ENCODE measurements at regions not wholly inside any gene's neighbourhood (a gene's known extent, or its start where the extent isn't known, plus 50 kb on each side); places are given as distances from the start of the nearest gene placed in this dataset.
"Not testable (repeated sequence)": the region's sequence is repeated elsewhere in the genome, so short reads cannot be mapped to it uniquely, and the experiment has no call there.

DNA sequence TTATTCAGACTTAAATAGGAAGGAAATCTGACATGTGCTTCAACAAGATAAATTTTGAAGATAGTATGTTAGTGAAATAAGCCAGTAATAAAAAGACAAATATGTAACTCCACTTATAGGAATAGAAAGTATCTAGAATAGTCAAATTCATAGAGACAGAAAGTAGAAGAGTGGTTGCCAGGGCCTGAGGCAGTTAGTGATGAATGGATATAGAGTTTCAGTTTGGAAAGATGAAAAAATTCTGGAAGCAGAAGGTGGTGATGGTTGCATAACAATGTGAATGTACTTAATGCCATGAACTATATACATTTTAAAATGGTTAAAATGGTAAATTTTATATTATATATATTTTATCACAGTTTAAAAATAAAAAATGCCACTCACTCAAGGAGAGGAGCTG, 54.3 kb downstream of the HAND2 start:
- DNase-seq (no peak), ATAC-seq (no peak)
- intact Hi-C loops (cut with micrococcal nuclease): no loop called here

DNA sequence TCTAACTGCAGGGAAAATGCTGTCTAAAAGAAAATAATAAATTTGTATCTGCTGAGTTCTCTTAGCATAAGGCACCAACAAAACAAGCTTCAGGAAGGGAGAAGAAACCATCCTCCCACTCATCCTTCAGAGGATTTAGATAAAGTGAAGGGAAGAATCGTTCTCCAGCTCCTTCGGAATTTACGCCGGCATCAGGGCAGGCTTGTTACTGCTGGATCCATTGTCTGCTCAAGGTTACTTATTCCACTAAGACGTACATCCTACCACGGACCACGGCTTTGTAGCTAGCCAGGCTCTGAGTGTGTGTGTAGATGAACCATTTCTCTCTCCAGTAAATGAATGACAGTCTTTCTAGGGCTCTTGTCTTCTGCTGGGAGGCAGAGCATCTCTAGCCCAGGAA, 60.4 kb downstream of the HAND2 start:
- intact Hi-C loops (cut with micrococcal nuclease): no loop called here
- DNase-seq: no peak
- no peak for ATAC-seq

DNA sequence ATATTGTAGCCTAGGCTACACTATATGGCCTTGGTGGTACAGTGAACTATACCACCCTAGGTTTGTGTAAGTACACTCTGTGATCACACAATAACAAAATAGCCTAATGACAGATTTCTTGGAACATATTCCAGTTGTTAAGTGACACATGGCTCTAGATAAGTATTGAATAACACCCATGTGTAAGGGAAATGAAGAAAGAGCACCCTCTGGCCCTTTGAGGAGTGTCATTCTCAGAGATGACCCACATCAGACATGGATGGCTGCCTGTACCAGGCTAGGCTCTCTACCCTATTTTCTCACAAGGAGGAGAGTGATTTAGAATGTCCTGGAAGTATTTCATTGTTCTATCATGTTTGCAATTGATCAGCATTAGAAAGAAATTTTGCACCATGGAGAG, 61.7 kb downstream of the HAND2 start:
- intact Hi-C loops (cut with micrococcal nuclease): no loop called here
- DNase-seq (no peak), ATAC-seq (peak; percentile 20)

DNA sequence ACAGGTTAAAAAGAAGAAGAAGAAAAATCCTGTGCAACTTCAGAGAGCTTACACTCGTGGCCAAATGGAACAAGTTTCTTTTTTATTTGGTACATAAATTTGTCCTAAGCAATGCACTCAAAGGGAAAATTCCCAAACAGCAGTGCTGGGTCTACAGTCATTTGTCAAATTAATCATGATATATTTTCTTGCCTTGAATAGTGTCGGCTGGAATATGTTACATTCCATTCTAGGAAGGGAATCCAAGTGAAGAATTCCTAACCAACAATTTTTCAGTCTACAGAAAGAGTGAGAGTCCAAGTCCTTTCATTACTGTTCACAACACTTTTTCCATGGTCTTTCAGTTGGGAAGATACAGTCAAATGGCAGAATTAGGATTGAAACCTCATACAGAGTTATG, 63.9 kb downstream of the HAND2 start:
- no peak for DNase-seq
- intact Hi-C loops (cut with micrococcal nuclease): no loop called here
- ATAC-seq: no peak

DNA sequence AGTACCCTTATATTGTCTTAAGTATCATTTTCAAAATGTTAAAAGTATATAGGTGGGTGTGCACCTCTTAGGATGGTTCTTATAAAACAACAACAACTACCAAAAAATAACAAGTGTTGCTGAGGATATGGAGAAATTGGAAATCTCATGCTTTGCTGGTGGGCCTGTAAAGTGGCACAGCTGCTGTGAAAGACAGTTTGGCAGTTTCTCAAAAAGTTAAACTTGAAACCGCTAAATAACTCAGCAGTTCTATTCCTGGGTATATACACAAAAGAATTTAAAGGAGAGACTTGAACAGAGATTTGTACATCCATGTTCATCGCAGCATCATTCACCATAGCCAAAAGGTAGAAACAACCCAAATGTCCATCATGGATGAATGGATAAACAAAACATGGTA, 65.5 kb downstream of the HAND2 start:
- ATAC-seq: no peak
- intact Hi-C loops (cut with micrococcal nuclease): no loop called here
- DNase-seq: no peak

DNA sequence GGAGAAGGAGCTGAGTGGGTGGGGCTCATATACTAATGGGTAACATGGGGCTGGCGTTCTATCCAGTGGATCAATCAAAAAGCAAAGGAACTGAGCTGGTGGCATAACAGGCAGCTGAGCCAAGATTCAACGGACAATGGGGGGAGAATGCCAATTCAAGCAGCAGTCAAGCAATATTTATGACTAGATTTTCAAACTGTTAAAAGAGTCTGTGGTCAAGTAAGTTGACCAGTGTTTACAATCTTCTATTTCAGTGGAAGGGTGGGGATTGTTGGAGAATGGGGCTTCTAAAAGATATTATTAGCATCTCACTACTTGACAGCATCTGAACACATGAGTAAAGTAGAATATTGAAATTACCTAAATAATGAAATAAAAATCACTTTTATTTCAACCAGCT, 64.9 kb upstream of the SCRG1 start:
- ATAC-seq (no peak), DNase-seq (no peak)
- intact Hi-C loops (cut with micrococcal nuclease): no loop called here

DNA sequence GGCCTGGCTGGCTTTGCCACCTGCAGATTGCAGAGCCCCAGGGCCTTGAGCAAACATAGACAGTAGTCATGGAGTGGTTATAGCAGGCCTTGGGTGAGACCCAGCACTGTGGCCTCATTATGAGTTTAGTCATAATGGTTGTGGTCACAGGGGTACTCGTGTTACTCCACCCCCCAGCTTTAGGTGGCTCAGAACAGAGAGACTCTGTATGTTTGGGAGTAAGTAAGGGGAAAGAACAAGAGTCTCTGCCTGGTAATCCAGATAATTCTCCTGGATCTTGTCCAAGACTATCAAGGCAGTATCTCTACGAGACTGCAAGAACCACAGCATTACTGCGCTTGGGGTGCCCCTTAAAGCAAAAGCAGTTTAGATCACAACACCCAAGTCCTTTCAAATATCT, 62.3 kb upstream of the SCRG1 start:
- intact Hi-C loops (cut with micrococcal nuclease): no loop called here
- DNase-seq (no peak), ATAC-seq (no peak)

DNA sequence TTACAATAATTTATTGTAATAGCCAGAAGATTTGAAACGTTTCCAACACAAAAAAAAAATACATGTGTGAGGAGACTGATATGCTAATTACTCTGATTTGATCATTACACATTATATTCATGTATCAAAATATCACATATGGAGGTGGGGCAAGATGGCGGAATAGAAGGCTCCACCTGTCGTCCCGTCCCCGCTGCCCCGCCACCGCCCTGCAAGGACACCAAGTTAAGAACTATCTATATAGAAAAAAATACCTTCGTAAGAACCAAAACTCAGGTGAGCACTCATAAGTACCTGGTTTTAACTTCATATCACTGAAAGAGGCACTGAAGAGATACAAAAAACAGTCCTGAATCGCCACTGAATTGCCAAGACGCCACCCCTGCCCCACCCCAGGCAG, 60.9 kb upstream of the SCRG1 start:
- ATAC-seq: no peak
- no peak for DNase-seq
- intact Hi-C loops (cut with micrococcal nuclease): no loop called here

DNA sequence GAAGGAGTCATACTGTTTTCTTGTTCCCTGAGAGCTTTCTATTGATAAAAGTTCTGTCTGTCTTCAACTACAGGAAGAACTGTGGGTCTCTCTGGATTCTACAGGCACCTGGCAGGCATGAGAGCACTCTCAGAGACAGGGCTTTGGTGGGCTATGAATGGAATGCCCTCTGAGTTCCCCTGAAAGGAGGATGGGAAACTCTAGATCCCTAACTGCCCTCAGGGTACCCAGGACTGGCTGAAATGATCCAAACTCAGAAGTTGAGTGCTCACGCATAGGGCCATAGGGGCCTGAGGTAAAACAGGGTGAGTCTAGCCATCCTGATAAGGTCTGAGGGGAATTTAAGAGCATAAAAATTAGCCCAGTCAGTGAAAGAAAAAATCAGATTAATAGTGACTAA, 59.0 kb upstream of the SCRG1 start:
- ATAC-seq: no peak
- intact Hi-C loops (cut with micrococcal nuclease): no loop called here

DNA sequence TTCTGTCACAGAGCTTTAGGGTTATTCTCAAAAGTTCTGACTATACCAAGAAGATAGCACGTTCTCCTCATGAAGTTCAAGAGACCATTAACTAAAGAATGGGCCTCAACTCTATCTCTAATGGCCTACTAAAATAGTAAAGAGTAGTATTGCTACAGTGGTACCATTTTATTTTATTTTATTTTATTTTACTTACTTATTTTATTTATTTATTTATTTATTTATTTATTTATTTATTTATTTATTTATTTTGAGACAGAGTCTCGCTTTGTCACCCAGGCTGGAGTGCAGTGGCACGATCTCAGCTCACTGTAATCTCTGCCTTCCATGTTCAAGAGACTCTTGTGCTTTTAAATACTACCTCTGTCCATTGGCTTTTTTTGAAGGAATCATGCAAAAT, 52.5 kb upstream of the SCRG1 start:
- DNase-seq; intact Hi-C loops (cut with micrococcal nuclease); ATAC-seq: not testable (repeated sequence)

More for the DNA sequence above, 59.0 kb upstream of the SCRG1 start:
- DNase-seq: no peak

DNA sequence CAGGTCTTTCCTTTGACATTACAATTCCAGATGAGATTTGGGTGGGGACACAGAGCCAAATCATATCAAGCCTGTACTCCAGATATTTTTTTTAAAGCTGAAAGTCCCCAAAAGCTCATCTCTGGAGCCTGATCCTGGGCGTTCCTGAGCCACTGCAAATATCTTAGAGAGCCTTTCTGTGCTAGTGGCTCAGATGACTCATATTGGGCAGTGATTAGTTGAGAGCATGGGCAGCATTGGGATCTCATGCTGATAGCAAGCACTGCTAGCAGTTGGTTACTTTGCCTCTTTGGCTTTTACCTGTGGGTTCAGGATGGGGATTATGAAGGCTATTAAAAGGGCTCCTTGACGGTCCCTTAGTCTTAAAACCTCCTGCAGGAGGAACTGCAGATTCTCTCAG, 51.4 kb upstream of the SCRG1 start:
- intact Hi-C loops (cut with micrococcal nuclease): no loop called here
- DNase-seq: no peak
- ATAC-seq: no peak

DNA sequence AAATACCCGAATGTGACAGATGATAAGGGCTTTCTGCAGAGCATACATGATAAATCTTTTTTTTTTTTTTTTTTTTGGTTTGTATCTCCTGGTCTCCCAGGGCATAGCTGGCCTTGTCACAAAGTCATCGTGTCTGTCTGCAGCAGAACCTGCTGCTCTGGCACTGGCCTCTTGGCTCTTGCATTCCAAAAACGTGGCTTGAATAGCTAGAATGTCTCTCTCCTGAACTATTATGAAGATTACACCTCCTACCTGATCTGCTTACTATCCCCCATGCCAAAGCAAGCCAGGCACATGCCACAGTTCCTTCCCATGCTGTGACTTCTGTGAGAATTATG, 50.4 kb upstream of the SCRG1 start:
- DNase-seq (peak; percentile 56), ATAC-seq (no peak)
- intact Hi-C loops (cut with micrococcal nuclease): no loop called here

DNA sequence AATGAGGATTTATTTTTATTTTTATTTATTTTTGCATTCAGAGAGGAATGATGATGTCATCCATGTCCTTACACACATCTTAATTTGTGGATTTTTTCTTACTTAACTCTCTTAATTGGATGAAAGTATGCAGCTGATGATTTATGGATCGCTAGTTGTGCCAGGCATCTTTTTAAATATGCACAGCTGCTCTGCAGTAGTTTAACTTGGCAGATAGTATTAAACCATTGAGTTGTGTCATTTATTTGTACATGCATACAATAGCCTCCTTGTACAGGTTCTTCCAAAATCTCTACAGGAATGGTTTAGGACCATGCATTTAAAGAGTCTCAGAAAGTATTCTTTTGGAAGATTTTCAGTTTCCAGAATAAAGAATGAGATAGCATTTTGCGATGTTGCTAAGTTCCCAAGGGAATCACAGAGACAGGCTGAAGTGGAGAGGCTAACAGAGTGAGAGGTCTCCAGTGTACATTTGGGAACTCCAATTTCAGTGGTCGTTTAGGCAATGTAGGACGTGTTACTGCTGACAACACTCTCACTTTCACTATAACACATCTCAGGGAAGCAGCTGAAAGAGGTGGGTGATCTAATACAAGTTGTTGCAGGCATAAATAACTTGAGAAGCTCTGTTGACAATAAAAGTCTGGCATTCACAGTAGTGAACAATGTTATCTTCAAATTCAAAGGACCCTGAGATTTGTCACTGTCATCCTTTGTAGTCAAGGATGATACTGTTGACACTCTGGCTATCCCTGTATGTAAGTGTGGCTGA, 49.9 kb upstream of the SCRG1 start:
- DNase-seq: no peak
- intact Hi-C loops (cut with micrococcal nuclease): no loop called here
- peak; percentile 91 for ATAC-seq

Data from left ventricle myocardium superior (tissue), 1 donor.